ENCODE measurements at regions not wholly inside any gene's neighbourhood (a gene's known extent, or its start where the extent isn't known, plus 50 kb on each side); places are given as distances from the start of the nearest gene placed in this dataset.

GRCh38 chr1:191974004-191974403 lies 184.3 kb upstream of the RGS18 start:
- DNase-seq (ENCODE audit: low read depth), result no peak

GRCh38 chr1:191977874-191978506 lies 180.3 kb upstream of the RGS18 start:
- no peak for DNase-seq (ENCODE audit: low read depth)

- DNase-seq (ENCODE audit: low read depth), result no peak
These were observed 173.4 kb upstream of the RGS18 start for GRCh38 chr1:191984856-191985255.

- DNase-seq (ENCODE audit: low read depth), result no peak
These were observed 166.1 kb upstream of the RGS18 start for GRCh38 chr1:191992118-191992517.

GRCh38 chr1:191993549-191993948 lies 164.7 kb upstream of the RGS18 start:
- peak; percentile 62 for DNase-seq (ENCODE audit: low read depth)

GRCh38 chr1:192002063-192002462 lies 156.2 kb upstream of the RGS18 start:
- no peak for DNase-seq (ENCODE audit: low read depth)

- DNase-seq (ENCODE audit: low read depth), result no peak
These were observed 154.8 kb upstream of the RGS18 start for GRCh38 chr1:192003295-192004077.

GRCh38 chr1:192005976-192006375 lies 152.3 kb upstream of the RGS18 start:
- DNase-seq (ENCODE audit: low read depth), result peak; percentile 21

GRCh38 chr1:192008281-192008825 lies 149.9 kb upstream of the RGS18 start:
- DNase-seq (ENCODE audit: low read depth), result no peak

- peak; percentile 53 for DNase-seq (ENCODE audit: low read depth)
These were observed 147.9 kb upstream of the RGS18 start for GRCh38 chr1:192010406-192010805.

- DNase-seq (ENCODE audit: low read depth), result no peak
These were observed 146.7 kb upstream of the RGS18 start for GRCh38 chr1:192011525-192011924.

GRCh38 chr1:192022827-192023226 lies 135.4 kb upstream of the RGS18 start:
- DNase-seq (ENCODE audit: low read depth), result no peak

GRCh38 chr1:192024881-192025280 lies 133.4 kb upstream of the RGS18 start:
- DNase-seq (ENCODE audit: low read depth), result no peak

GRCh38 chr1:192038567-192038966 lies 119.7 kb upstream of the RGS18 start:
- no peak for DNase-seq (ENCODE audit: low read depth)

GRCh38 chr1:192045131-192045530 lies 113.1 kb upstream of the RGS18 start:
- DNase-seq (ENCODE audit: low read depth), result peak; percentile 2

GRCh38 chr1:192053531-192053971 lies 104.7 kb upstream of the RGS18 start:
- peak; percentile 26 for DNase-seq (ENCODE audit: low read depth)

GRCh38 chr1:192057766-192058165 lies 100.5 kb upstream of the RGS18 start:
- no peak for DNase-seq (ENCODE audit: low read depth)

GRCh38 chr1:192059407-192059806 lies 98.9 kb upstream of the RGS18 start:
- DNase-seq (ENCODE audit: low read depth), result no peak

GRCh38 chr1:192061556-192061955 lies 96.7 kb upstream of the RGS18 start:
- no peak for DNase-seq (ENCODE audit: low read depth)

- no peak for DNase-seq (ENCODE audit: low read depth)
These were observed 93.2 kb upstream of the RGS18 start for GRCh38 chr1:192065087-192065486.

- DNase-seq (ENCODE audit: low read depth), result no peak
These were observed 92.1 kb upstream of the RGS18 start for GRCh38 chr1:192066202-192066601.

GRCh38 chr1:192067360-192067759 lies 90.9 kb upstream of the RGS18 start:
- no peak for DNase-seq (ENCODE audit: low read depth)

- DNase-seq (ENCODE audit: low read depth), result no peak
These were observed 88.0 kb upstream of the RGS18 start for GRCh38 chr1:192070213-192070612.

Measured in LHCN-M2 (cell line).